ENCODE measurements at regions not wholly inside any gene's neighbourhood (a gene's known extent, or its start where the extent isn't known, plus 50 kb on each side); places are given as distances from the start of the nearest gene placed in this dataset.

DNA sequence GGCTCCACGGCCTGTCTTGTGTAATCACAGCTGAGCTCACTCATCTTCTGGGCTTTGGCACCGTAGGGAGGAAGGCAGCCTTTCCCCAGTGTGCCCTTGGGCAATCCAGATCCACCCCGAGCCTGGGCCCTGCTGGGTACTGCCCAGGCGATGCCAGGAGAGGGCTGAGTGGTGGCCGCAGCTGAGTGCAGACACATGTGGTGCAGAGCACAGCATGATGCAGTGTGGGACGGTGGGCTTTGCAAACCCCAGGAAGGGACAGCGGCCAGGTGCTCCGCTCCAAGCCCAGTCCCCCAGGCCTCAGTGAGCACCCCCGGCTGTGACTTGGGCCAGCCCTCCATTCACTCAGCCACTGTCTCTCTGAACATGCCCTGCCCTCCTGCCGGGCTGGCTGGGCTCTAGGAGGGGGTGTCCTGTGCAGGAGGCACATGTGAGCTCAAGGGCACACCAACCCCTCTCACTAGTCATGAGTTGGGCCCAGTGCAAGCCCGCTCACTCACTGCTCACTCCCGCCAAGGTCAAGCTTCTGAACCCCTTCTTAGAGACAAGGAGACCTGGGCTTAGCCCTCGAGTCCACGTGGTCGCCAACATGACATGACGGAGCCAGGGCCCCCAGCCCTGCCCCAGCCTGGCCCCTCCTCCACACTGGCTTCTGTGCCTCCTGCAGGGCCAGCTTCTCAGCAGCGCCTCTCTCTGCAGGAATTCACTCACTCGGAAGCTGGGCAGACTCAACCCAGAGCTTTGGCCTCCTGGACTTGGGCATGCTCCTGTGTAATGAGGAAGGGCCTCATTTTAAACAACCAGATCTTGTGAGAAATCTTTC, 77.5 kb upstream of the INSIG1 start:
- H3K27ac ChIP-seq (ENCODE audit: low read depth, low read length), result no peak overlapping the region
- no peak overlapping the region for H3K4me3 ChIP-seq (ENCODE audit: low read depth, low read length)
- 71% methylated on average over 16 of the region's 18 CpGs for WGBS (ENCODE audit: insufficient coverage)
- DNase-seq (ENCODE audit: low read depth in 4 of 6, low spot score in 6 of 6), result no peak
- H3K27me3 ChIP-seq (ENCODE audit: control insufficient read depth, insufficient read depth, low read length), result no peaks in the 10 kb centered on the region
- H3K36me3 ChIP-seq (ENCODE audit: control insufficient read depth, insufficient read depth, low read length), result no peaks in the 10 kb centered on the region
- peaks cover 15% of the 10 kb centered on the region for H3K4me1 ChIP-seq (ENCODE audit: control insufficient read depth, insufficient read depth, low read length)
- no peaks in the 10 kb centered on the region for H3K9me3 ChIP-seq (ENCODE audit: control insufficient read depth, insufficient read depth, low read length)

DNA sequence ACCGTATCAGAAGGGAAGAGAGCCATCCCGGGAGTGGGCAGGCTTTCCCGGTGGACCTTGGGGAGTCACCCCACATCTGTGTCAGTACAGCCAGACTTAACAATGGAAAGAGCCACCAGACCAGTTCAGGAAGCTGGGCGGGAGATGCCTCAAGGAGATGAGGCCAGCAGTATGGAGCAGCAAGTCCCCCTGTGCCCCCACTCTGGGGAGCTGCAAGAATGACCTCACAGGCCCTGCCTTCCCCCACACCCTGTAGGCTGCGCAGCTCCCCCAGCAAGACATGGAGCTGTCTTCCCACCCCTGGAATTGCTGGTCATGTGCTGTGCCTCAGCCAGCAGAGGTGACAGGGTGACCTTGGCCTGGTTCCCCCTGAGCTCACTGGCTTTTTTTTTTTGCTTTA, 76.8 kb upstream of the INSIG1 start:
- Histone ChIP-seq H3K36me3 (ENCODE audit: control insufficient read depth, insufficient read depth, low read length) (no peaks in the 10 kb centered on the region), H3K4me1 (ENCODE audit: control insufficient read depth, insufficient read depth, low read length) (peaks cover 17% of the 10 kb centered on the region), H3K9me3 (ENCODE audit: control insufficient read depth, insufficient read depth, low read length) (no peaks in the 10 kb centered on the region), H3K4me3 (ENCODE audit: low read depth, low read length) (no peak overlapping the region), H3K27ac (ENCODE audit: low read depth, low read length) (no peak overlapping the region), H3K27me3 (ENCODE audit: control insufficient read depth, insufficient read depth, low read length) (no peaks in the 10 kb centered on the region)
- WGBS (ENCODE audit: insufficient coverage), result 91% methylated on average over 5 of the region's 5 CpGs
- no peak for DNase-seq (ENCODE audit: low read depth in 4 of 6, low spot score in 6 of 6)

DNA sequence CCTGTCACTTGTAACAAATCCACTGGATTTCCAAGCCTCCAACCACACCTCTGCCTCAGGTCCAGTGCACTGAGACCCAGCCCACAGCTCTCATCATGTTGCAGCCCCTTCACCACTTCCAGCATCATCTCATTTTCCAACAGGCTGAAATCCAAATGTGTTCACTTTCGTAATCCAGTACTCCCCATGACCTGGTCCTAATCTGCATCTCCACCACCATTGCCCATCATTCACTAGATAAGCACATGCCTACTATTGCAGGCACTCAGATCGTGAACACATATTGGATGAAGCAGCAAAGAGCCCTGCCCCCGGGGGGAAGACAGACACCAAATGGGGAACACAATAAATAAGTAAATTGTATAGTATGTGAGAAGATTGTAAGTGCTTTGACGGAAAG, 76.1 kb upstream of the INSIG1 start:
- Histone ChIP-seq H3K9me3 (ENCODE audit: control insufficient read depth, insufficient read depth, low read length) (no peaks in the 10 kb centered on the region), H3K27me3 (ENCODE audit: control insufficient read depth, insufficient read depth, low read length) (no peaks in the 10 kb centered on the region), H3K27ac (ENCODE audit: low read depth, low read length) (no peak overlapping the region), H3K4me1 (ENCODE audit: control insufficient read depth, insufficient read depth, low read length) (peaks cover 17% of the 10 kb centered on the region), H3K36me3 (ENCODE audit: control insufficient read depth, insufficient read depth, low read length) (no peaks in the 10 kb centered on the region), H3K4me3 (ENCODE audit: low read depth, low read length) (no peak overlapping the region)
- WGBS (ENCODE audit: insufficient coverage), result 100% methylated on average over 1 of the region's 4 CpGs
- DNase-seq (ENCODE audit: low read depth in 4 of 6, low spot score in 6 of 6), result no peak

DNA sequence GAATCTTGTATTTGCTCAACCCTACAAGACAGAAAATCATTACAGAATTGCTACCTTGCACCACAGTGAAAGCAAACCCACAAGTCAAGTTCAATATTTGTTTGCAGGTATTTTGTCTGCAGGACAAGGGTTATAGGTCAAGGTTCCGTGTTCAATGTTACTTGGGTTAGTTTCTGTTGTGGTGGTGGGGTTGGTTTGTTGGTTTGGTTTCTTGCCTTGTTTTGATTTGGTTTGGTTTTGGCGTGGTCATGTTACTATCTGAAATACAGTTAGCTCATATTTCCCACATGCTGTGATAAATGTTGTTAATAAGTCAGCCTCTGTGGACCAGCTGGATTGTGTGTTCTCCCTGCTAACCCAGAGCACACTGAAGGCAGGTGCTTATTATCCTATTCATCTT, 75.6 kb upstream of the INSIG1 start:
- no peak overlapping the region for H3K4me3 ChIP-seq (ENCODE audit: low read depth, low read length)

DNA sequence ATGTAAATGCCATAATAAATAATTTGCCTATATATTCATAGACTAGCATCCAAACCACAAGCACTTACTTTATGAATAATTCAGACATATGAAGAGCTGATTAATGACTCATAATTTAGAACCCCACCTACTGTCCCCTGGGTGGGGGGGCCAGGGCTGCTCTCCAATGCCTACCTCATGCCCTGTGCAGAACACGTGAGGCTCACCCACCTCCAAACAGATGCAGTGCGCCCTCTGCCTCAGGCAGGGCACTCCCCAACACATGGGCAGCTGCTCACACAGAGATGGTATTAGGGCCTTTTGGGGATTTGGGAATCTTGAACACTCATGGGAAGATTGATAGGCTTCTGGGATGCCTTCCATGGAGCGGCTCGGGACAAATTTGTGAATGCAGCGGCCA, 75.1 kb upstream of the INSIG1 start:
- Histone ChIP-seq H3K4me1 (ENCODE audit: control insufficient read depth, insufficient read depth, low read length) (peaks cover 20% of the 10 kb centered on the region), H3K36me3 (ENCODE audit: control insufficient read depth, insufficient read depth, low read length) (no peaks in the 10 kb centered on the region), H3K9me3 (ENCODE audit: control insufficient read depth, insufficient read depth, low read length) (no peaks in the 10 kb centered on the region), H3K27me3 (ENCODE audit: control insufficient read depth, insufficient read depth, low read length) (no peaks in the 10 kb centered on the region), H3K27ac (ENCODE audit: low read depth, low read length) (no peak overlapping the region), H3K4me3 (ENCODE audit: low read depth, low read length) (no peak overlapping the region)
- 56% methylated on average over 3 of the region's 5 CpGs for WGBS (ENCODE audit: insufficient coverage)
- no peak for DNase-seq (ENCODE audit: low read depth in 4 of 6, low spot score in 6 of 6)

More for the DNA sequence above, 75.6 kb upstream of the INSIG1 start:
- WGBS (ENCODE audit: insufficient coverage), result no CpG with 5 or more reads among the region's 2 CpGs
- no peak overlapping the region for H3K27ac ChIP-seq (ENCODE audit: low read depth, low read length)
- no peaks in the 10 kb centered on the region for H3K27me3 ChIP-seq (ENCODE audit: control insufficient read depth, insufficient read depth, low read length)
- H3K9me3 ChIP-seq (ENCODE audit: control insufficient read depth, insufficient read depth, low read length), result no peaks in the 10 kb centered on the region
- peaks cover 18% of the 10 kb centered on the region for H3K4me1 ChIP-seq (ENCODE audit: control insufficient read depth, insufficient read depth, low read length)
- no peak for DNase-seq (ENCODE audit: low read depth in 4 of 6, low spot score in 6 of 6)
- H3K36me3 ChIP-seq (ENCODE audit: control insufficient read depth, insufficient read depth, low read length), result no peaks in the 10 kb centered on the region

DNA sequence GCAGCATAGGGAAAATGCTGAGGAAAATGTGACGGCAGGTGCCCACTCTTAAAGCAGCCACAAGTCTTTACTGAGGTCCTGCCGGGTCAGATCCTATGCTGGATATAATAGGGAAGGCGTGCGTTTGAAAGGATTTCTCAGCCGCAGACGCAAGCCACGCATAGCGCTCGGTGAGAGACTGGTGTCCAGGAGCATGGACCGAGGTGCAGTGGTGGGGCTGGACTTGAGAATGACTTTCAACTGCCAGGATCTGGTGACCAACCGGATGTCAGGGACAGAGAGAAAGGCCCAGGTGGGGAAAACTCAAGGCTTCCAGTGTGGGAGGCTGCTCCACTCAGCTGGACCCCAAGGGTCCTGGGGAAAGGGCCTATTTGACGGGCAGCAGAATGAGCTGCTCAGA, 74.7 kb upstream of the INSIG1 start:
- Histone ChIP-seq H3K27ac (ENCODE audit: low read depth, low read length) (no peak overlapping the region), H3K9me3 (ENCODE audit: control insufficient read depth, insufficient read depth, low read length) (no peaks in the 10 kb centered on the region), H3K4me3 (ENCODE audit: low read depth, low read length) (no peak overlapping the region), H3K4me1 (ENCODE audit: control insufficient read depth, insufficient read depth, low read length) (peaks cover 20% of the 10 kb centered on the region), H3K27me3 (ENCODE audit: control insufficient read depth, insufficient read depth, low read length) (no peaks in the 10 kb centered on the region), H3K36me3 (ENCODE audit: control insufficient read depth, insufficient read depth, low read length) (no peaks in the 10 kb centered on the region)
- WGBS (ENCODE audit: insufficient coverage), result 80% methylated on average over 11 of the region's 12 CpGs
- DNase-seq (ENCODE audit: low read depth in 4 of 6, low spot score in 6 of 6), result no peak

DNA sequence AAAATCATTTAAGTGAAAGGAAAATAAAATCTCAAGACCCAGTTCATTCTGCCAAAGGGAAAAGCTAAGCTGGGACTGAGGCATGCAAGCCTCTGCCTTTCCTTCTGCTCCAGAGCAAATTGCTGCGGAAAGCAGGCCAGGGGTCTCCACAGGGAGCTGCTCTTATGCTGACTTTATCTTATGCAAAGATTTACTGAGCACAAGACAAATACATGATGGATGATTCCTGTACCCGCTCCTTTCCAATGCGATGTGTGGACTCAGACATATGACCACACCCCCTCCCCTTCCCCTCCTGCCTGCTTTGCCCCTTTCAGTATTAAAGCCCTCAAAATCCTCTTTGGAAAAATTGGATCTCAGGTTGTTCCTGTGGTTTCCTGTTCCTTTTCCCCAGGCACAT, 74.2 kb upstream of the INSIG1 start:
- no peak overlapping the region for H3K27ac ChIP-seq (ENCODE audit: low read depth, low read length)
- H3K9me3 ChIP-seq (ENCODE audit: control insufficient read depth, insufficient read depth, low read length), result no peaks in the 10 kb centered on the region
- DNase-seq (ENCODE audit: low read depth in 4 of 6, low spot score in 6 of 6), result no peak
- H3K27me3 ChIP-seq (ENCODE audit: control insufficient read depth, insufficient read depth, low read length), result no peaks in the 10 kb centered on the region
- H3K4me3 ChIP-seq (ENCODE audit: low read depth, low read length), result no peak overlapping the region
- H3K36me3 ChIP-seq (ENCODE audit: control insufficient read depth, insufficient read depth, low read length), result no peaks in the 10 kb centered on the region
- H3K4me1 ChIP-seq (ENCODE audit: control insufficient read depth, insufficient read depth, low read length), result peaks cover 20% of the 10 kb centered on the region
- 72% methylated on average over 3 of the region's 3 CpGs for WGBS (ENCODE audit: insufficient coverage)

DNA sequence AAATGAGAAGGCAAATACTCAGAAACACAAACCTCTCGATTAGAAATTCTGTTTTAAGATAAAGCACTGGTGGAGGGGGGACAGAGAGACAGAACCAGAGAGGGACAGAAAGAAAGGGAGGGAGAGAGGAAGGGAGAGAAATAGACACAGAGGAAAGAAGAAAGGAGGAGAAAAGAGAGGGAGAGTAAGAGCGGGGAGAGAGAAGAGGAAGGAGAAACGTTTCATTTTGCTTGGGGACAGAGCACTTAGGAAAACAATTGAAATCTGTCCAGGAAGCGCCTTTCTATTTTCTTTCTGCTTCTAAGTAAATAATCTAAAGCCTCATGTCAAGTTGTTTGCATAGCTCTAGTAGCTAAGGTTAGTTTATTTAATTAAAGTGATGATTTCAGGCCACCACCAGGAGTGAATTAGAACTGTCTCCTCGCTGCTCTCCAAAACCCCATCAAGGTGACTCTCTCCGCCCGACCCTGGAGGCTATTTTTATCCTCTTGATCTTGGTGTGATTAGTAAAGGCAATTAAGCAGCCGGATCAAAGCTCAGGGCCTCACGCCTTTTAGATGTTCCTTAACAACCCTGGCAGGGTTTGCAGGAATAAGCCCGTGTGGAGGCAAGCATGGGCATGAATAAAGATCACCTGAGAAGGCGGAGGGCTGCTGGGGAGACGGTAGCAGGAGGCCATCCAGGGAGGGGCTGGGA, 73.4 kb upstream of the INSIG1 start:
- peaks cover 20% of the 10 kb centered on the region for H3K4me1 ChIP-seq (ENCODE audit: control insufficient read depth, insufficient read depth, low read length)
- DNase-seq (ENCODE audit: low read depth in 4 of 6, low spot score in 6 of 6), result peak in 1 of 6 donors; percentile 71
- no peaks in the 10 kb centered on the region for H3K36me3 ChIP-seq (ENCODE audit: control insufficient read depth, insufficient read depth, low read length)
- no peak overlapping the region for H3K27ac ChIP-seq (ENCODE audit: low read depth, low read length)
- WGBS (ENCODE audit: insufficient coverage), result 25% methylated on average over 5 of the region's 12 CpGs
- H3K27me3 ChIP-seq (ENCODE audit: control insufficient read depth, insufficient read depth, low read length), result no peaks in the 10 kb centered on the region
- no peaks in the 10 kb centered on the region for H3K9me3 ChIP-seq (ENCODE audit: control insufficient read depth, insufficient read depth, low read length)
- H3K4me3 ChIP-seq (ENCODE audit: low read depth, low read length), result no peak overlapping the region

DNA sequence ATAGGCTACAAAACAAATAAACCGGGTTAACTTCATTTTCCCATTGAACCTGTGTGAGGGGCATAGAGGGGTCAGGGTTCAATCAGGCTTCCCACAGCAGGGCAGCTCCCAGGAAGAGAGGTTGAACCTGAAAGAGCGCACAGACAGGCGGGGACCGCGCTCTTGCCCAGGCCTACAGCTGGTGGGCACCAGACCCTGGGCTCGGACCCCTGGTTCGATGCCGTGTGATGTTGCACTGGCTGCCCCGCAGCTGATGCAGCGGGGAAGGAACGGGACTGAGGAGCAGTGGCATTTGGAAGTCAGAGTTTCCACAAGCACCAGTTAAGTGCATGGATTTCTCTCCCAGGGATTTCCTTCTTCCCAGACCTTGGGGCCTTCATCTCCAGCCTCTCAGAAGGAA, 72.6 kb upstream of the INSIG1 start:
- DNase-seq (ENCODE audit: low read depth in 4 of 6, low spot score in 6 of 6), result no peak
- H3K4me3 ChIP-seq (ENCODE audit: low read depth, low read length), result no peak overlapping the region
- H3K36me3 ChIP-seq (ENCODE audit: control insufficient read depth, insufficient read depth, low read length), result no peaks in the 10 kb centered on the region
- H3K4me1 ChIP-seq (ENCODE audit: control insufficient read depth, insufficient read depth, low read length), result peaks cover 24% of the 10 kb centered on the region
- no peak overlapping the region for H3K27ac ChIP-seq (ENCODE audit: low read depth, low read length)
- WGBS (ENCODE audit: insufficient coverage), result 80% methylated on average over 9 of the region's 11 CpGs
- H3K9me3 ChIP-seq (ENCODE audit: control insufficient read depth, insufficient read depth, low read length), result no peaks in the 10 kb centered on the region
- H3K27me3 ChIP-seq (ENCODE audit: control insufficient read depth, insufficient read depth, low read length), result no peaks in the 10 kb centered on the region

DNA sequence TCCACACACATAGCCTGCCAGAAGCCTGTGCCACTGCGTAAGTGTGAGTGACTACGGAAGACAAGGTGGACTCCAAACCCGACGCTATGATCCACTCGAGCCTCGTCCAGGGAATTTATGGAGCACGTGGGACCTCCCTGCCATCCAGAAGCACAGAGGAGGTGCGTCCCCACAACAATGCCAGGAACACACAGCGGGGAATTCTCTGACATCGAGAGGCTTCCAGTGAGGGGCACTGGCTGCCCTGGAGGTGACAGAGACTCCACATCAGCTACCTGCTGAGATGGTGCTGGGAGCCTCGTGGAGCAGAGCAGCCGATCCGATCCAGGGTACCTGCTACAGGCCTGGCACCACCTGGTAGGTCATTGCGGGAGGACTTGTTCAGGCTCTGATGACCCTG, 72.2 kb upstream of the INSIG1 start:
- Histone ChIP-seq H3K9me3 (ENCODE audit: control insufficient read depth, insufficient read depth, low read length) (no peaks in the 10 kb centered on the region), H3K4me3 (ENCODE audit: low read depth, low read length) (no peak overlapping the region), H3K27ac (ENCODE audit: low read depth, low read length) (no peak overlapping the region), H3K36me3 (ENCODE audit: control insufficient read depth, insufficient read depth, low read length) (no peaks in the 10 kb centered on the region), H3K27me3 (ENCODE audit: control insufficient read depth, insufficient read depth, low read length) (no peaks in the 10 kb centered on the region), H3K4me1 (ENCODE audit: control insufficient read depth, insufficient read depth, low read length) (peaks cover 26% of the 10 kb centered on the region)
- DNase-seq (ENCODE audit: low read depth in 4 of 6, low spot score in 6 of 6), result no peak
- WGBS (ENCODE audit: insufficient coverage), result 88% methylated on average over 14 of the region's 14 CpGs
